ENCODE measurements at regions not wholly inside any gene's neighbourhood (a gene's known extent, or its start where the extent isn't known, plus 50 kb on each side); places are given as distances from the start of the nearest gene placed in this dataset.

GRCh38 chr10:36023939-36024338 is 381.8 kb upstream of the FZD8 start:
- ChIA-PET POLR2A (no interaction called here), CTCF (interaction anchor here (1.0 kb wide), 1 partner anchor 30 kb away, joined by 3 read pairs; no protein-coding TSS in a partner anchor)
- no peaks in the 10 kb centered on the region for H3K4me1 ChIP-seq (ENCODE audit: control insufficient read depth, extremely low read depth, insufficient read depth, low read length)
- no peak for TF ChIP-seq MYC (IDR thresholded peaks at IDR 0.05; ENCODE audit: low read depth, low read length)
- no peaks in the 10 kb centered on the region for H3K27me3 ChIP-seq (ENCODE audit: control insufficient read depth in 2 of 2, insufficient read depth in 2 of 2, low read length in 2 of 2)
- no peaks in the 10 kb centered on the region for H3K9me3 ChIP-seq (replicated peaks; ENCODE audit: control insufficient read depth, insufficient read depth, low read length)
- dilution Hi-C loops (cut with MboI; ENCODE audit: extremely low pct_ligation_motif_present, low sequenced_read_pairs): no loop called here
- DNase-seq (ENCODE audit: low read depth, low spot score) (peak; percentile 27), FAIRE-seq (no peak)
- no peaks in the 10 kb centered on the region for H3K9me1 ChIP-seq (replicated peaks; ENCODE audit: control insufficient read depth, extremely low read depth, insufficient read depth, low read length)
- intact Hi-C loops (cut with micrococcal nuclease): no loop called here
- H3K36me3 ChIP-seq (ENCODE audit: control insufficient read depth in 2 of 2, extremely low read depth in 1 of 2, insufficient read depth in 2 of 2, low read length in 2 of 2): no peaks in the 10 kb centered on the region
- H3K27ac ChIP-seq (ENCODE audit: insufficient read depth, low read depth, low read length): no peak overlapping the region
- no peak overlapping the region for H3K4me3 ChIP-seq (replicated peaks in 1 of 3; ENCODE audit: insufficient read depth in 1 of 3, low read depth in 1 of 3, low read length in 3 of 3)
- no peaks in the 10 kb centered on the region for H4K20me1 ChIP-seq (replicated peaks; ENCODE audit: control insufficient read depth, extremely low read depth, insufficient read depth, low read length)
- H3K79me2 ChIP-seq (ENCODE audit: control insufficient read depth, insufficient read depth, low read length): no peaks in the 10 kb centered on the region
- no TSS peak for BruUV-seq (replicated peaks)
- no peak overlapping the region for H3K9ac ChIP-seq (replicated peaks; ENCODE audit: extremely low read depth, insufficient read depth, low read length)
- H2AFZ ChIP-seq (ENCODE audit: low read depth, low read length): no peak overlapping the region
- H3K4me2 ChIP-seq (ENCODE audit: insufficient read depth, low read length): no peak overlapping the region

GRCh38 chr10:36021096-36021495 is 379.0 kb upstream of the FZD8 start:
- no TSS peak for BruUV-seq (replicated peaks)
- Histone ChIP-seq H3K27ac (ENCODE audit: insufficient read depth, low read depth, low read length) (no peak overlapping the region), H3K9me1 (replicated peaks; ENCODE audit: control insufficient read depth, extremely low read depth, insufficient read depth, low read length) (no peaks in the 10 kb centered on the region), H4K20me1 (replicated peaks; ENCODE audit: control insufficient read depth, extremely low read depth, insufficient read depth, low read length) (no peaks in the 10 kb centered on the region), H3K36me3 (ENCODE audit: control insufficient read depth in 2 of 2, extremely low read depth in 1 of 2, insufficient read depth in 2 of 2, low read length in 2 of 2) (no peaks in the 10 kb centered on the region), H3K79me2 (ENCODE audit: control insufficient read depth, insufficient read depth, low read length) (no peaks in the 10 kb centered on the region), H3K4me1 (ENCODE audit: control insufficient read depth, extremely low read depth, insufficient read depth, low read length) (no peaks in the 10 kb centered on the region), H3K4me3 (replicated peaks in 1 of 3; ENCODE audit: insufficient read depth in 1 of 3, low read depth in 1 of 3, low read length in 3 of 3) (no peak overlapping the region), H2AFZ (ENCODE audit: low read depth, low read length) (no peak overlapping the region), H3K4me2 (ENCODE audit: insufficient read depth, low read length) (no peak overlapping the region), H3K9ac (replicated peaks; ENCODE audit: extremely low read depth, insufficient read depth, low read length) (no peak overlapping the region), H3K27me3 (ENCODE audit: control insufficient read depth in 2 of 2, insufficient read depth in 2 of 2, low read length in 2 of 2) (no peaks in the 10 kb centered on the region), H3K9me3 (replicated peaks; ENCODE audit: control insufficient read depth, insufficient read depth, low read length) (no peaks in the 10 kb centered on the region)
- DNase-seq (ENCODE audit: low read depth, low spot score): no peak
- ChIA-PET POLR2A (no interaction called here), CTCF (interaction anchor here (1.0 to 1.2 kb wide), 2 partner anchors 62 to 105 kb away, joined by 3 to 6 read pairs; no protein-coding TSS in a partner anchor)
- no peak for TF ChIP-seq POLR2AphosphoS5 (IDR thresholded peaks at IDR 0.05; ENCODE audit: insufficient read depth, low read depth, low read length)
- TF ChIP-seq GATA2 (IDR thresholded peaks at IDR 0.05; ENCODE audit: insufficient read depth, insufficient read length, low read depth, low read length): no peak
- no peak for TF ChIP-seq FOS (IDR thresholded peaks at IDR 0.05; ENCODE audit: borderline replicate concordance, insufficient read depth, low read length)
- TF ChIP-seq JUN (IDR thresholded peaks at IDR 0.05; ENCODE audit: borderline replicate concordance, insufficient read depth, insufficient read length, low read depth): no peak
- no peak for TF ChIP-seq POLR2A (IDR thresholded peaks at IDR 0.05; ENCODE audit: low read depth, low read length)
- TF ChIP-seq MYC (IDR thresholded peaks at IDR 0.05; ENCODE audit: low read depth, low read length): no peak
- TF ChIP-seq MAX (IDR thresholded peaks at IDR 0.05; ENCODE audit: insufficient read depth, insufficient read length): no peak
- TF ChIP-seq EZH2 (IDR thresholded peaks at IDR 0.05; ENCODE audit: borderline replicate concordance, low read depth, low read length, severe bottlenecking): no peak
- no peak for TF ChIP-seq CTCF (IDR thresholded peaks at IDR 0.05; ENCODE audit: extremely low read depth in 1 of 2, insufficient read depth in 1 of 2, low read depth in 1 of 2, low read length in 2 of 2)
- no peak for FAIRE-seq
- intact Hi-C loops (cut with micrococcal nuclease) (no loop called here), dilution Hi-C loops (cut with MboI; ENCODE audit: extremely low pct_ligation_motif_present, low sequenced_read_pairs) (no loop called here)

All from endothelial cell of umbilical vein (primary cell).